ENCODE measurements at regions not wholly inside any gene's neighbourhood (a gene's known extent, or its start where the extent isn't known, plus 50 kb on each side); places are given as distances from the start of the nearest gene placed in this dataset.

- Histone ChIP-seq H3K27ac (ENCODE audit: control insufficient read depth, insufficient read depth, low read length) (no peak overlapping the region), H3K9me1 (ENCODE audit: control insufficient read depth, extremely low read depth, insufficient read depth, low read length) (no peaks in the 10 kb centered on the region), H3K4me3 (ENCODE audit: control insufficient read depth in 2 of 3, extremely low read depth in 1 of 3, insufficient read depth in 2 of 3, low read depth in 1 of 3, low read length in 3 of 3) (no peak overlapping the region), H3K36me3 (ENCODE audit: control insufficient read depth in 2 of 2, extremely low read depth in 1 of 2, insufficient read depth in 2 of 2, low read length in 2 of 2) (no peaks in the 10 kb centered on the region), H2AFZ (ENCODE audit: control insufficient read depth, low read length) (no peak overlapping the region), H3K4me2 (ENCODE audit: control insufficient read depth, extremely low read depth, insufficient read depth, low read depth, low read length) (no peak overlapping the region), H3K27me3 (ENCODE audit: control insufficient read depth, extremely low read depth, insufficient read depth, low read length) (no peaks in the 10 kb centered on the region), H4K20me1 (ENCODE audit: control insufficient read depth, extremely low read depth, insufficient read depth, low read length) (no peaks in the 10 kb centered on the region), H3K79me2 (ENCODE audit: control insufficient read depth, insufficient read depth, low read length) (no peaks in the 10 kb centered on the region), H3K4me1 (ENCODE audit: control insufficient read depth, extremely low read depth, insufficient read depth, low read length) (no peaks in the 10 kb centered on the region), H3K9ac (ENCODE audit: control insufficient read depth, extremely low read depth, insufficient read depth, low read length) (no peak overlapping the region), H3K9me3 (ENCODE audit: control insufficient read depth, low read depth, low read length) (peaks cover 8% of the 10 kb centered on the region)
- DNase-seq (ENCODE audit: low read depth, low spot score) (no peak), FAIRE-seq (no peak)
- dilution Hi-C loops (cut with MboI; ENCODE audit: extremely low pct_ligation_motif_present, low sequenced_read_pairs): no loop called here
- TF ChIP-seq EZH2 (IDR thresholded peaks at IDR 0.05; ENCODE audit: low read length) (no peak), CTCF (optimal IDR thresholded peaks at IDR 0.05 in 1 of 3, IDR thresholded peaks at IDR 0.05 in 1 of 3, conservative IDR thresholded peaks at IDR 0.05 in 1 of 3; ENCODE audit: extremely low read depth in 1 of 3, insufficient read depth in 2 of 3, low read length in 3 of 3) (no peak)
Measured at GRCh38 chr16:5841974-5842373, 744.4 kb upstream of the EEF2KMT start.

- no peak overlapping the region for H3K4me2 ChIP-seq (ENCODE audit: control insufficient read depth, extremely low read depth, insufficient read depth, low read depth, low read length)
- no peaks in the 10 kb centered on the region for H4K20me1 ChIP-seq (ENCODE audit: control insufficient read depth, extremely low read depth, insufficient read depth, low read length)
- no peak for TF ChIP-seq EZH2 (IDR thresholded peaks at IDR 0.05; ENCODE audit: low read length)
- no peak for TF ChIP-seq CTCF (optimal IDR thresholded peaks at IDR 0.05 in 1 of 3, IDR thresholded peaks at IDR 0.05 in 1 of 3, conservative IDR thresholded peaks at IDR 0.05 in 1 of 3; ENCODE audit: extremely low read depth in 1 of 3, insufficient read depth in 2 of 3, low read length in 3 of 3)
- H3K36me3 ChIP-seq (ENCODE audit: control insufficient read depth in 2 of 2, extremely low read depth in 1 of 2, insufficient read depth in 2 of 2, low read length in 2 of 2): no peaks in the 10 kb centered on the region
- no peak overlapping the region for H3K4me3 ChIP-seq (ENCODE audit: control insufficient read depth in 2 of 3, extremely low read depth in 1 of 3, insufficient read depth in 2 of 3, low read depth in 1 of 3, low read length in 3 of 3)
- no peak overlapping the region for H3K27ac ChIP-seq (ENCODE audit: control insufficient read depth, insufficient read depth, low read length)
- FAIRE-seq: no peak
- H3K9me3 ChIP-seq (ENCODE audit: control insufficient read depth, low read depth, low read length): peaks cover 5% of the 10 kb centered on the region
- no peaks in the 10 kb centered on the region for H3K9me1 ChIP-seq (ENCODE audit: control insufficient read depth, extremely low read depth, insufficient read depth, low read length)
- dilution Hi-C loops (cut with MboI; ENCODE audit: extremely low pct_ligation_motif_present, low sequenced_read_pairs): no loop called here
- H3K9ac ChIP-seq (ENCODE audit: control insufficient read depth, extremely low read depth, insufficient read depth, low read length): no peak overlapping the region
- no peak overlapping the region for H2AFZ ChIP-seq (ENCODE audit: control insufficient read depth, low read length)
- H3K4me1 ChIP-seq (ENCODE audit: control insufficient read depth, extremely low read depth, insufficient read depth, low read length): no peaks in the 10 kb centered on the region
- no peaks in the 10 kb centered on the region for H3K27me3 ChIP-seq (ENCODE audit: control insufficient read depth, extremely low read depth, insufficient read depth, low read length)
- DNase-seq (ENCODE audit: low read depth, low spot score): no peak
- H3K79me2 ChIP-seq (ENCODE audit: control insufficient read depth, insufficient read depth, low read length): no peaks in the 10 kb centered on the region
Measured at GRCh38 chr16:5838725-5839124, 741.1 kb upstream of the EEF2KMT start.

Measured in keratinocyte (primary cell).